Fibroblast of pulmonary artery (primary cell): ENCODE measurements at regions not wholly inside any gene's neighbourhood (a gene's known extent, or its start where the extent isn't known, plus 50 kb on each side); places are given as distances from the start of the nearest gene placed in this dataset.
A peak's percentile ranks its signal among the peaks of the same experiment; 100 is the strongest.
"Not testable (repeated sequence)": the region's sequence is repeated elsewhere in the genome, so short reads cannot be mapped to it uniquely, and the experiment has no call there.

Experiments used
- DNase-seq: peaks from one replicate; pipeline ENCODE4 v3.0.0-alpha.2; 2010; ENCODE audit warnings: low read depth
- H3K4me3 ChIP-seq: replicated peaks from 2 replicates; pipeline ENCODE4 v1.5.1; 2011; ENCODE audit warnings: low read depth, mild to moderate bottlenecking, control low read depth, low read length, moderate library complexity
- TF ChIP-seq, protein P1 (sequence below): IDR thresholded peaks from 2 replicates; pipeline ENCODE4 v1.5.1; 2011; ENCODE audit warnings: mild to moderate bottlenecking, control low read depth, low read length, inconsistent platforms; ENCODE audit errors: missing control alignments

DNA sequence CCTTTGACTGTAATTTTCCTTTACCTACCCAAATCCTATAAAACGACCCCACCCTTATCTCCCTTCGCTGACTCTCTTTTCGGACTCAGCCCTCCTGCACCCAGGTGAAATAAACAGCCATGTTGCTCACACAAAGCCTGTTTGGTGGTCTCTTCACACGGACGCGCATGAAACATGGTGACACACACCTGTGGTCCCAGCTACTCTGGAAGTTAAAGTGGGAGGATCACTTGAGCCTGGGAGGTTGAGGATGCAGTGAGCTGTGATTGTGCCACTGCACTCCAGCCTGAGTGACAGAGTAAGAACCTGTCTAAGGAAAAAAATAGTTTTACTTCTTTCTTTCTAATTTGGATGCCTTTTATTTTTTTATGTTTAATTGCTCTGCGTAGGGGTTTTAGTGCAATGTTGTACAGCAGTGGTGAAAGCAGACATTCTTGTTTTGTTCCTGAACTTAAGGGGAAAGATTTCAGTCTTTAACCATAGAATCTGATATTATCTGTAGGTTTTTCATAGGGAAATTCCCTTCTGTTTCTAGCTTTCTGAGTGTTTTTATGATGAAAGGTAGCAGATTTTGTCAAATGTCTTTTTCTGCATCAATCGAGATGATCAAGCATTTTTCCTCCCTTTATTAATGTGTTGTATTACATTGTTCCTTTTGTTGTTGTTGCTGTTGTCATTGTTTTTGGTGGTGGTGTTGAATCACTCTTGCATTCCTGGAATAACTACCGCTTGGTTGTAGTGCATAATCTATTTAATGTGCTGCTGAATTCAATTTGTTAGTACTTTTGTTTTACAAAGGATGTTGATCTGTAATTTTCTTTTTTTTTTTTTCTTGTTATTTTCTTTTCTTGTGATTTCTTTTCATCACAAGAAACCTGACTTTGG, 497.4 kb downstream of the DISC1 start:
- DNase-seq, result peak; percentile 50

DNA sequence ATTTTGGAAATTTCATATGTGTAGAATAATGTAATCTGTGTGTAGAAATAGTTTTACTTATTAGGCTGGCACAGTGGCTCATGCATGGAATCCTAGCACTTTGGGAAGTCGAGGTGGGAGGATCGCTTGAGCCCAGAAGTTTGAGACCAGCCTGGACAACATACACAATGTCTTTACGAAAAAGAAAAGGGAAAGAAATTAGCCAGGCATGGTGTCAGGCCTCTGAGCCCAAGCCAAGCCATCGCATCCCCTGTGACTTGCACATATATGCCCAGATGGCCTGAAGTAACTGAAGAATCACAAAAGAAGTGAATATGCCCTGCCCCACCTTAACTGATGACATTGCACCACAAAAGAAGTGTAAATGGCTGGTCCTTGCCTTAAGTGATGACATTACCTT, 491.3 kb downstream of the DISC1 start:
- not testable (repeated sequence) for DNase-seq, H3K4me3 ChIP-seq

More for the DNA sequence above, 497.4 kb downstream of the DISC1 start:
- no peak overlapping the region for H3K4me3 ChIP-seq
- TF ChIP-seq, protein P1, sequence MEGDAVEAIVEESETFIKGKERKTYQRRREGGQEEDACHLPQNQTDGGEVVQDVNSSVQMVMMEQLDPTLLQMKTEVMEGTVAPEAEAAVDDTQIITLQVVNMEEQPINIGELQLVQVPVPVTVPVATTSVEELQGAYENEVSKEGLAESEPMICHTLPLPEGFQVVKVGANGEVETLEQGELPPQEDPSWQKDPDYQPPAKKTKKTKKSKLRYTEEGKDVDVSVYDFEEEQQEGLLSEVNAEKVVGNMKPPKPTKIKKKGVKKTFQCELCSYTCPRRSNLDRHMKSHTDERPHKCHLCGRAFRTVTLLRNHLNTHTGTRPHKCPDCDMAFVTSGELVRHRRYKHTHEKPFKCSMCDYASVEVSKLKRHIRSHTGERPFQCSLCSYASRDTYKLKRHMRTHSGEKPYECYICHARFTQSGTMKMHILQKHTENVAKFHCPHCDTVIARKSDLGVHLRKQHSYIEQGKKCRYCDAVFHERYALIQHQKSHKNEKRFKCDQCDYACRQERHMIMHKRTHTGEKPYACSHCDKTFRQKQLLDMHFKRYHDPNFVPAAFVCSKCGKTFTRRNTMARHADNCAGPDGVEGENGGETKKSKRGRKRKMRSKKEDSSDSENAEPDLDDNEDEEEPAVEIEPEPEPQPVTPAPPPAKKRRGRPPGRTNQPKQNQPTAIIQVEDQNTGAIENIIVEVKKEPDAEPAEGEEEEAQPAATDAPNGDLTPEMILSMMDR, result no peak

DNA sequence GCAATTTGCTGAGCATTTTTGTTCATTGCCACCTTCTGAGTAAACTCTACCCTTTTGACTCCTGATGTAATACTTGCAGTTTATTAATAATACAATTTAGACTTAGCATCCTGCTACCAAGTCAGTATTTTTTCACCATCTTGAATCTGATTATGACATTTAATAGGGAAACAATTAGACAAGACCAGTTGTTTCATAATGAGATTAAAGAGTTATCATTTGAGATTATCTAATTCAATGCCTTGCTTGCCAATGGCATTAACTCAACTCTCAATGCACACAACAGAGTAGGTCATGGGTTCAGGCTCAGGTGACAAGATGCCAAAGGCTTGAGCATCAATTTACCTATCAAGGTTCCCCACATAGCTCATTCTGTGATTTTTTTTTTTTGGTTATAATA, 488.4 kb downstream of the DISC1 start:
- no peak for DNase-seq
- no peak overlapping the region for H3K4me3 ChIP-seq
- TF ChIP-seq, protein P1, result no peak

GRCh38 chr1:232112076-232112475, 485.5 kb downstream of the DISC1 start:
- DNase-seq, result no peak
- TF ChIP-seq, protein P1, result no peak
- no peak overlapping the region for H3K4me3 ChIP-seq

- no peak for DNase-seq
- TF ChIP-seq, protein P1, result no peak
- H3K4me3 ChIP-seq, result no peak overlapping the region
These were observed 485.0 kb downstream of the DISC1 start for GRCh38 chr1:232111611-232112010.

DNA sequence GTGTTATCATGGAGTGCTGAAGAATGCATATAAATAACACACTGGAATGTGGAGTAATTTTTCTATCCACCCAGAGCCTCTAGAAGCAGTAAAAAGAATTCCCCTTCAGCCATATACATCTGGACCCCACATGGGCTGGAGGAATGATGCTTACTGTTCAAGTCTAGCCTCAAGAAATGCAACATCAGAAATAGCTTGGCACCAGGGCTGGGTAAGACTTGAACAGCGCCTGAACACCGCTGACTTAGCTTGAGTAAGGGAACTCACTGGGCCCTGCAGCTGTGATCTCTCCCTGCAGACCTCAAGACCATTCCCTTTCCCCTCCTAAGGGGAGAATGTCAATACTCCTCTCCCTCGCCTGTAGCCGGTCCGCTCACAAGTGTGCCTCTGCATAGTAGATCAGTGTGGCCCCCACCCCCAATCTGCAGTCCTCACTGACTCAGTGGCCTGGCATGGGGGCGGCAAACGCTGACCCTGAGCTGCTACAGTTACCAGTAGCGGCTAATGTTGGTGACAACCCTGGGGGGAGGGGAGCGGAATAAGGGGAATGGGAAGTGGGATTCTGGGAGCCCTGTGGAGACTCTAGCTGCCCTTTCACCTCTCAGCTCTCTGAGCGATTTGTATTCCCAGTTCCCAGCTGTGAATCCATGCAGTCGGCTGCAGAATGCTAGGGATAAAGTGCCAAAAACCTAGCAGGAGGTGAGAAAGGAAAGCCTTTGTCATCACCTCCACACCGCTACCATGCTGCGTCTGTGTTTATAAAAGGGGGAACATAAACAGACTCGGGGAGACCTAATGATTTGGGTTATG, 483.9 kb downstream of the DISC1 start:
- H3K4me3 ChIP-seq, result no peak overlapping the region
- no peak for DNase-seq
- TF ChIP-seq, protein P1, result no peak

DNA sequence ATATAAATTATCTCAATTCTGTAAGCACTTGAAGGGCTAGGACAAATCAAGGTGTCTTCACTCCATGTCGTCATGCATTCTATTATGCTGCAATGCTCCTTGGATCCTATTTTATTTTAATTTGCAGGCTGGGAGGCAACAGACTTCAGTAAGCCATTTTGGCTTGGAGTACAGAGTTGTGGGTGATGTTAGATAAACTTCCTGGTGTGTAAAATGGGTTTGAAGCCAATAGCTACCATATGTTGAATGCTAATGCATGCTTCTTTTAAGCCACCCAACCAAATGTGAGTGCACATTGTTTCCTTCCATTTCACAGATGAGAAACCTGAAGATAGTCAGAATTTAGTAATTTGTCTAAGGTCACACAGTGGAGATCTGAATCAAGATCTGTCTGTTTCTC, 482.8 kb downstream of the DISC1 start:
- no peak for DNase-seq
- TF ChIP-seq, protein P1, result no peak
- no peak overlapping the region for H3K4me3 ChIP-seq
